Stimulated activated CD4-positive, alpha-beta T cell treated with anti-CD3 and anti-CD28 coated beads, Interleukin-2, amount 100 ng/mL, for 48 hours (primary cell): ENCODE measurements at regions not wholly inside any gene's neighbourhood (a gene's known extent, or its start where the extent isn't known, plus 50 kb on each side); places are given as distances from the start of the nearest gene placed in this dataset.

Experiments used
- DNase-seq, 2 donors: peaks; one replicate each; pipeline ENCODE4 v3.0.0-alpha.2; 2020

GRCh38 chr19:29432677-29433076 is 93.1 kb upstream of the VSTM2B start:
- no peak for DNase-seq

GRCh38 chr19:29436591-29437103 is 89.1 kb upstream of the VSTM2B start:
- DNase-seq, result no peak

GRCh38 chr19:29439021-29439420 is 86.8 kb upstream of the VSTM2B start:
- no peak for DNase-seq

GRCh38 chr19:29439688-29440550 is 85.9 kb upstream of the VSTM2B start:
- DNase-seq, result no peak

- no peak for DNase-seq
Observed at GRCh38 chr19:29442094-29442493, 83.7 kb upstream of the VSTM2B start.

GRCh38 chr19:29442910-29443309 is 82.9 kb upstream of the VSTM2B start:
- DNase-seq, result no peak

GRCh38 chr19:29445246-29445645 is 80.5 kb upstream of the VSTM2B start:
- DNase-seq, result no peak

GRCh38 chr19:29446361-29446760 is 79.4 kb upstream of the VSTM2B start:
- no peak for DNase-seq

GRCh38 chr19:29448046-29448445 is 77.7 kb upstream of the VSTM2B start:
- no peak for DNase-seq

- no peak for DNase-seq
Observed at GRCh38 chr19:29449371-29449770, 76.4 kb upstream of the VSTM2B start.

- no peak for DNase-seq
Observed at GRCh38 chr19:29450306-29450705, 75.5 kb upstream of the VSTM2B start.

GRCh38 chr19:29450812-29451211 is 75.0 kb upstream of the VSTM2B start:
- no peak for DNase-seq

- no peak for DNase-seq
Observed at GRCh38 chr19:29454109-29454508, 71.7 kb upstream of the VSTM2B start.

GRCh38 chr19:29457413-29457812 is 68.4 kb upstream of the VSTM2B start:
- DNase-seq, result no peak

GRCh38 chr19:29467824-29468401 is 57.9 kb upstream of the VSTM2B start:
- DNase-seq, result peak in 1 of 2 donors; percentile 1

- no peak for DNase-seq
Observed at GRCh38 chr19:29475469-29475868, 50.3 kb upstream of the VSTM2B start.
